Osteoblast (primary cell): ENCODE measurements at regions not wholly inside any gene's neighbourhood (a gene's known extent, or its start where the extent isn't known, plus 50 kb on each side); places are given as distances from the start of the nearest gene placed in this dataset.

Experiments used
- DNase-seq: peaks from one replicate; pipeline ENCODE4 v3.0.0; 2011; ENCODE audit warnings: low spot score, mixed read lengths; ENCODE audit not compliant: insufficient read length; ENCODE audit errors: missing footprints
- H2AFZ ChIP-seq: 2 replicates; pipeline ENCODE4 v1.6.0; 2011; ENCODE audit warnings: mild to moderate bottlenecking, low read length
- H3K27ac ChIP-seq: 2 replicates; pipeline ENCODE4 v1.5.1; 2011; ENCODE audit warnings: mild to moderate bottlenecking, low read depth, low read length, moderate library complexity
- H3K27me3 ChIP-seq: 2 replicates; pipeline ENCODE4 v1.6.0; 2012; ENCODE audit warnings: mild to moderate bottlenecking, control low read depth, inconsistent platforms, low read length, moderate library complexity; ENCODE audit not compliant: insufficient read depth
- H3K36me3 ChIP-seq: 2 replicates; pipeline ENCODE4 v1.5.1; 2011; ENCODE audit warnings: mild to moderate bottlenecking, low read length, control low read depth, moderate library complexity; ENCODE audit not compliant: insufficient read depth
- H3K4me1 ChIP-seq: 2 replicates; pipeline ENCODE4 v1.5.1; 2011; ENCODE audit warnings: mild to moderate bottlenecking, low read length, control low read depth, moderate library complexity; ENCODE audit not compliant: insufficient read depth
- H3K4me2 ChIP-seq: 2 replicates; pipeline ENCODE4 v1.6.0; 2011; ENCODE audit warnings: mild to moderate bottlenecking, low read length; ENCODE audit not compliant: insufficient read depth
- H3K4me3 ChIP-seq: fragments of 200-600 bp; sonication (generic); 3 replicates; pipeline ENCODE4 v1.5.1; 2012; ENCODE audit warnings: mild to moderate bottlenecking, low read length, inconsistent platforms; ENCODE audit not compliant: insufficient read depth
- H3K79me2 ChIP-seq: 2 replicates; pipeline ENCODE4 v1.6.0; 2012; ENCODE audit warnings: mild to moderate bottlenecking, low read length, control low read depth, inconsistent platforms; ENCODE audit not compliant: insufficient read depth
- H3K9me3 ChIP-seq: 2 replicates; pipeline ENCODE4 v1.5.1; 2011; ENCODE audit warnings: low read depth, low read length, control low read depth
- H4K20me1 ChIP-seq: 2 replicates; pipeline ENCODE4 v1.6.0; 2012; ENCODE audit warnings: mild to moderate bottlenecking, low read length, control low read depth; ENCODE audit not compliant: insufficient read depth
- CTCF ChIP-seq: IDR thresholded peaks from 2 replicates; pipeline ENCODE4 v1.5.1; 2011; ENCODE audit warnings: mild to moderate bottlenecking, low read depth, low read length, moderate library complexity; ENCODE audit errors: extremely low read depth

DNA sequence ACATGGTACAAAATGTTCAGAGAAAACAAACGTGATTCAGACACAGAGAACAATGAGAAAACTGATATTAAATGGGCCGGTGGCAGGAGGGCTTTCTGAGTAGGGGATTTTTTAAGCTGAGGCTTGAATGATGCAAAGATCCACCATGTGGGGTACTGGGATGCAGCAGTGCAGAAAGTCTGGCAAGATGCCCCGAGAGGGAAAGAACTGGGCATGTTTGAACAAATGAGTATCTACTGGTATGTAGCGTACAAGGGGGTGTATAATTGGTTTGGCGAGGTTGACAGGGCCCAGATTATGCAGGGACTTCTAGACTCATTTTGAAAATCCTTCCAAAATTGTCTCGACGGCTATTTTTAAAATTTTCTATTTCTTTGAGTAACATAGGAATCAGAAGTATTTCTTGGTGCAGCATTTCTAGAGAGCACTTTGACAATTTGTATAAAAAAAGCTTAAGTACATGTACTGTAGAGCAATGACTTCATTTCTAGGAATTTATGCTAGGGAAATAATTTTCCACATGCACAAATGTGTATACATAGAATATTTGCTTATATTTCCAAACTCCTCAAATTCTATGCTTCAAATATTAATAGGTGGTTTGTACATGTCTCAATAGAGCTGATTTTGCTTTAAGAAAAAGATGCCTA, 119.6 kb upstream of the DOK5 start:
- DNase-seq: no peak
- Histone ChIP-seq H3K27ac (no peak overlapping the region), H3K27me3 (no peaks in the 10 kb centered on the region), H2AFZ (no peak overlapping the region), H3K4me3 (no peak overlapping the region), H4K20me1 (no peaks in the 10 kb centered on the region), H3K4me1 (peaks cover under 1% of the 10 kb centered on the region), H3K4me2 (no peak overlapping the region), H3K79me2 (no peaks in the 10 kb centered on the region), H3K9me3 (no peaks in the 10 kb centered on the region), H3K36me3 (no peaks in the 10 kb centered on the region)
- no peak for TF ChIP-seq CTCF

DNA sequence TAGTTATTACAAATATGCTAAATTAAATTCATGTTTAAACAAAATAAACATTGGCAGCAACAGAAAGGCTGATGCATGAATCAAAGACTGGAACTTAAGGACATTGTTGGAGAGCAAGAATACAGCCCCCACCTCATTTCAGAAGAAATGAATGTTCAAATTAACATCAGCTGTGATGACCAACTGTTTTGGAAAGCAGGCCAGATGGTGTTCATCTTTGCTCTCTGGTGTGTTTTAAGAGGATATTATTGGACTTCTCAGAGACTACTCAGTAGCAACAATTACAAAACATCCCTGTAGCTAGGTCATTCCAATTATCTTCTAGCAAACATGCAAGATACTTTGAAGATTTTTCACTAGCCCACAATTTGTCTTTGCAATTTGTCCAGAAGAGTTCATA, 118.6 kb upstream of the DOK5 start:
- no peak overlapping the region for H3K4me3 ChIP-seq
- H3K4me1 ChIP-seq: no peaks in the 10 kb centered on the region
- H3K36me3 ChIP-seq: no peaks in the 10 kb centered on the region
- H3K9me3 ChIP-seq: no peaks in the 10 kb centered on the region
- H2AFZ ChIP-seq: no peak overlapping the region
- H3K27ac ChIP-seq: no peak overlapping the region
- no peak for TF ChIP-seq CTCF
- no peak overlapping the region for H3K4me2 ChIP-seq
- no peaks in the 10 kb centered on the region for H3K27me3 ChIP-seq
- no peaks in the 10 kb centered on the region for H4K20me1 ChIP-seq
- H3K79me2 ChIP-seq: no peaks in the 10 kb centered on the region
- no peak for DNase-seq

- Histone ChIP-seq H3K27ac (no peak overlapping the region), H3K79me2 (no peaks in the 10 kb centered on the region), H3K4me3 (no peak overlapping the region), H2AFZ (peak overlapping the region; percentile 44), H3K27me3 (no peaks in the 10 kb centered on the region), H3K36me3 (no peaks in the 10 kb centered on the region), H3K4me2 (no peak overlapping the region), H3K4me1 (no peaks in the 10 kb centered on the region), H3K9me3 (no peaks in the 10 kb centered on the region), H4K20me1 (no peaks in the 10 kb centered on the region)
- no peak for DNase-seq
- no peak for TF ChIP-seq CTCF
Measured at GRCh38 chr20:54361475-54361874, 113.9 kb upstream of the DOK5 start.

- Histone ChIP-seq H2AFZ (no peak overlapping the region), H4K20me1 (no peaks in the 10 kb centered on the region), H3K4me3 (no peak overlapping the region), H3K27ac (no peak overlapping the region), H3K27me3 (no peaks in the 10 kb centered on the region), H3K9me3 (no peaks in the 10 kb centered on the region), H3K4me1 (no peaks in the 10 kb centered on the region), H3K4me2 (no peak overlapping the region), H3K79me2 (no peaks in the 10 kb centered on the region), H3K36me3 (no peaks in the 10 kb centered on the region)
- no peak for DNase-seq
- no peak for TF ChIP-seq CTCF
Measured at GRCh38 chr20:54362283-54362682, 113.1 kb upstream of the DOK5 start.
